ENCODE measurements at regions not wholly inside any gene's neighbourhood (a gene's known extent, or its start where the extent isn't known, plus 50 kb on each side); places are given as distances from the start of the nearest gene placed in this dataset.
"Not testable (repeated sequence)": the region's sequence is repeated elsewhere in the genome, so short reads cannot be mapped to it uniquely, and the experiment has no call there.

DNA sequence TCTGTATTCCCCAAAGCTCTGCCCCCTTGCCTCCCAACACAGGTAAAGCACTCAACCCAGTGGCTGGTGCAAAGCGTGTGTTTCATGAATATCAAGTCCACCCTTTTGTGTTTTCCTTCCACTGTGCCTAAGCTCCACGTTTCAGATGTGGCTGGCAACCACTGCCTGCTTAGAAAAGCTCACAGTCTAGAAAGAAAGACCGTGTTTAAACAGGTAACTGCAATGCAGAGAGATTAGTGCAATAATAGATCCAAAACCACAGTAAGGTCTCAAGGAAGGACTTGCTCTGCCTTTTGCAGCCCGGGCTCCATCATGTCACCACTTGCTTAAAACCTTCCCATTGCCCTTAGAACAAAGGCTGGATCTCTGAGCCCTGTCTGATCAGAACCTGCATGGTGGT, 240.2 kb upstream of the C16orf82 start:
- H3K4me3 ChIP-seq (ENCODE audit: low read depth, low read length) = no peak overlapping the region
- TF ChIP-seq, protein P1, sequence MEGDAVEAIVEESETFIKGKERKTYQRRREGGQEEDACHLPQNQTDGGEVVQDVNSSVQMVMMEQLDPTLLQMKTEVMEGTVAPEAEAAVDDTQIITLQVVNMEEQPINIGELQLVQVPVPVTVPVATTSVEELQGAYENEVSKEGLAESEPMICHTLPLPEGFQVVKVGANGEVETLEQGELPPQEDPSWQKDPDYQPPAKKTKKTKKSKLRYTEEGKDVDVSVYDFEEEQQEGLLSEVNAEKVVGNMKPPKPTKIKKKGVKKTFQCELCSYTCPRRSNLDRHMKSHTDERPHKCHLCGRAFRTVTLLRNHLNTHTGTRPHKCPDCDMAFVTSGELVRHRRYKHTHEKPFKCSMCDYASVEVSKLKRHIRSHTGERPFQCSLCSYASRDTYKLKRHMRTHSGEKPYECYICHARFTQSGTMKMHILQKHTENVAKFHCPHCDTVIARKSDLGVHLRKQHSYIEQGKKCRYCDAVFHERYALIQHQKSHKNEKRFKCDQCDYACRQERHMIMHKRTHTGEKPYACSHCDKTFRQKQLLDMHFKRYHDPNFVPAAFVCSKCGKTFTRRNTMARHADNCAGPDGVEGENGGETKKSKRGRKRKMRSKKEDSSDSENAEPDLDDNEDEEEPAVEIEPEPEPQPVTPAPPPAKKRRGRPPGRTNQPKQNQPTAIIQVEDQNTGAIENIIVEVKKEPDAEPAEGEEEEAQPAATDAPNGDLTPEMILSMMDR (IDR thresholded peaks at IDR 0.05; ENCODE audit: low read depth, low read length) = no peak

GRCh38 chr16:26827386-26827785, 239.3 kb upstream of the C16orf82 start:
- no peak overlapping the region for H3K4me3 ChIP-seq (ENCODE audit: low read depth, low read length)
- TF ChIP-seq, protein P1 (IDR thresholded peaks at IDR 0.05; ENCODE audit: low read depth, low read length) = no peak

DNA sequence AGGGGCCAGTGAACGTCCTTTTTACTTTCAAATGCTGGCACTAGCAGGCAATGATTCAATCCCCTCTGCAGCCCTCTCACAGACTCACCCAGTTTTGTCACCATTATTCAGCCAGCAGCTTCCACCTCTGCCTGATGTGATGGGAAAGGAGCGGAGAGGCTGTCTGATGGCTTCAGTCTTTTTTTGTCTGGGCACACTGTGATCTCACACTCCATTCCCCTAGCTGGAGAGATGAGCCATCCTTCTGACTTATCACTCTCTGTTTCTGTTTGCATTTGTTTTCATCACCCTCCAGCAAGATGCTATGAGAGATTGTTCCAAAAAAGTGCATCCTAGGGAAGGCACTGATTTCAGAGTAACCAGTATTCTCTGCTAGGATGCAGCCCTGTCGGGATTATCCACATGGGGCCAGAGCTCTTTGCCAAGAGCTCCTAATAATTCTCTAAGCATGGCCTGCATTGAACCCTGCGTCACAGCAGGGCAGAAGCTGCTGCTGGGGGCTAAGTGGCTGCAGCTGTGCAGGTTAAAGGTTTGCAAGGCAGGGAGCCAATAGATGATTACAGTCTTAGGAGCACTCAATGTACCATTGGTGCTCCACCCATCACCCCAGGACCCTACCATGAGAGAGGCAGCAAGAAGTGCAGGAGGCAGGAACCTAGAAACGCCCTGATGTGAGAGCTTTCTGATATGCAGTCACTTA, 236.1 kb upstream of the C16orf82 start:
- TF ChIP-seq, protein P1 (IDR thresholded peaks at IDR 0.05; ENCODE audit: low read depth, low read length) = no peak
- no peak overlapping the region for H3K4me3 ChIP-seq (ENCODE audit: low read depth, low read length)

DNA sequence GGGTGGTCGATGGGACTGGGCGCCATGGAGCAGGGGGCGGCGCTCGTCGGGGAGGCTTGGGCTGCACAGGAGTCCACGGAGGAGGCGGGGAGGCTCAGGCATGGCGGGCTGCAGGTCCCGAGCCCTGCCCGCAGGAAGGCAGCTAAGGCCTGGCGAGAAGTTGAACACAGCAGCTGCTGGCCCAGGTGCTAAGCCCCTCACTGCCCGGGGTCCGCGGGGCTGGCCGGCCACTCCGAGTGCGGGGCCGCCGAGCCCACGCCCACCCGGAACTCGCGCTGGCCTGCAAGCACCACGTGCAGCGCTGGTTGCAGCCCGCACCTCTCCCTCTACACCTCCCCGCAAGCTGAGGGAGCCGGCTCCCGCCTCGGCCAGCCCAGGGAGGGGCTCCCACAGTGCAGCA, 230.6 kb upstream of the C16orf82 start:
- H3K4me3 ChIP-seq (ENCODE audit: low read depth, low read length) = not testable (repeated sequence)

- no peak overlapping the region for H3K4me3 ChIP-seq (ENCODE audit: low read depth, low read length)
- TF ChIP-seq, protein P1 (IDR thresholded peaks at IDR 0.05; ENCODE audit: low read depth, low read length) = no peak
These were observed 227.8 kb upstream of the C16orf82 start for GRCh38 chr16:26838931-26839330.

- TF ChIP-seq, protein P1 (IDR thresholded peaks at IDR 0.05; ENCODE audit: low read depth, low read length) = no peak
- H3K4me3 ChIP-seq (ENCODE audit: low read depth, low read length) = no peak overlapping the region
These were observed 226.0 kb upstream of the C16orf82 start for GRCh38 chr16:26840691-26841090.

DNA sequence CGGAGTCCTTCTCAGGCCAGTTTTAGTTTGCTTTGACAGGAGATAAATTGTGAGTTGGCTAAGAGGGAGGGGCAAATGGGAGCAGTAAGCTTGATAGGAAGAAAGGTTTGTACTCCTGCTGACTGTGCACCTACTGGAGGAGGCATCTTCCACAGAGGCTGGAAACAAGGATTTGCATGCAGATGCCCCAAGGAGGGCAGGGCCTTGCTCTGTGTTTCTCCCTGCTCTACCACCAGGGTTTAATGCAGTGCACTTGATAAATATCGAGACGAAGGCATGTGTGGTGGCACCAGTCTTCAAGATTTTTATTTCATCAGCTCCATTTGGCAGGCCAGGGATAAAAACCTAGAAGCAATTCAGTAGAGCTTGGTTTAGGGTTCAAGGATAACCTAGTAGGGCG, 210.5 kb upstream of the C16orf82 start:
- TF ChIP-seq, protein P1 (IDR thresholded peaks at IDR 0.05; ENCODE audit: low read depth, low read length) = no peak
- H3K4me3 ChIP-seq (ENCODE audit: low read depth, low read length) = no peak overlapping the region

DNA sequence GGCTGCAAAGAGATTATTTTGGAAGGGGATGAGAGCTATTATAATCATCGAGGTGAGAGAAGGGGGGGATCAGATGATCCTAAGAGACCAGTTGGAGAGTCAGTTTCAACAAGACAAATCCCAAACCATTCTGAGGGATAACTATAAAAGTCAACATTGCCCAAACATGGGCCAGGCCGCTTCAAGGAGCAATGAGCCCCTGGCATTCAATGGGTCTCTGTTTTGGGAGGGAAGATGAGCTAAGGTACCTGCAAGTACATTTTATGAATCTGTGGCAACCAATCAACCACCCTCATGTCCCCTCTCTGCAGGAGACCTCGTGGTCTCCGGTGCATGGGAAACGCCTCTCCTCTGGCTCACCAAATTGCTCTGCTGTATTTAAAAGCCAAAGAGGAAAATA, 209.9 kb upstream of the C16orf82 start:
- no peak overlapping the region for H3K4me3 ChIP-seq (ENCODE audit: low read depth, low read length)
- TF ChIP-seq, protein P1 (IDR thresholded peaks at IDR 0.05; ENCODE audit: low read depth, low read length) = no peak
